Ureter (tissue), 1 donor: ENCODE measurements at regions not wholly inside any gene's neighbourhood (a gene's known extent, or its start where the extent isn't known, plus 50 kb on each side); places are given as distances from the start of the nearest gene placed in this dataset.

ENCODE experiments used
- DNase-seq: peaks from one replicate; pipeline ENCODE4 v3.0.0-alpha.2; 2020; ENCODE audit warnings: low spot score
- donor health status: DM: yes; HTN: yes; CAD: no.

DNA sequence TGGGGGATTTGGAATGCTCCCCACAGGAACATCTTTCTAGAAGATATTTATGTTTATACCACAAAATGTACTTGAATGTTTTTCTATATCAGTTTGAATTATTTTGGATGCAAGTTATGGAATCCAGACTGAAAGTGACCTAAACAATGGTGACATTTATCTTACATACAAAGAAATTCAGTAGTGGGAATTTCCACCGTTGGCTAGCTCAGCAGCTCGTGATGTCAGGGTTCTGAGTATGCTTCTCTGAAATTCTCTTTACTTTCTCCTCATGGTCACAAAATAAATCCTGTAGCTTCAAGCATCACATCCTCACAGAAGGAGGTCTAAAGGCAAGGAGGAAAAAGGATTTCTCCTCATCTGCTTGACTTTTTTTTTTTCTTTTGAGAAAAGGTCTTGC, 105.3 kb downstream of the AKAIN1 start:
- DNase-seq = no peak

DNA sequence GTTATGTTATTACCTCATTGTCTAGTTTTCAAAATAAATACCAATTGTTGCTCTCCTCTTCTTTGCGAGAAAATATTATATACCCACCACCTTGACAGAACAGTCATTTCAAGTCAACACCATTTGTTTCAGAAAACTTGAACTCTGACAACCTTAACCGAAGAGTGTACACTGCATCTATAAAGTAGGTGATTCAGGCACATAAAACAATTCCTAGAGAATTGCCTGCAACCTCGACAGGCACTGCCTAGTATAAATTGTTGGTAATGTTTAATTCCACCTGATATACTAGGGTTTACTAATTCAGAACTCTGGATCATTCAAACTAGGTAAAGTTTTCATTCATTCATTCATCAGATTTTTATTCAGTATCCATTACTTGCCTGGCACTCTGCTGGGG, 121.8 kb downstream of the AKAIN1 start:
- DNase-seq = no peak

DNA sequence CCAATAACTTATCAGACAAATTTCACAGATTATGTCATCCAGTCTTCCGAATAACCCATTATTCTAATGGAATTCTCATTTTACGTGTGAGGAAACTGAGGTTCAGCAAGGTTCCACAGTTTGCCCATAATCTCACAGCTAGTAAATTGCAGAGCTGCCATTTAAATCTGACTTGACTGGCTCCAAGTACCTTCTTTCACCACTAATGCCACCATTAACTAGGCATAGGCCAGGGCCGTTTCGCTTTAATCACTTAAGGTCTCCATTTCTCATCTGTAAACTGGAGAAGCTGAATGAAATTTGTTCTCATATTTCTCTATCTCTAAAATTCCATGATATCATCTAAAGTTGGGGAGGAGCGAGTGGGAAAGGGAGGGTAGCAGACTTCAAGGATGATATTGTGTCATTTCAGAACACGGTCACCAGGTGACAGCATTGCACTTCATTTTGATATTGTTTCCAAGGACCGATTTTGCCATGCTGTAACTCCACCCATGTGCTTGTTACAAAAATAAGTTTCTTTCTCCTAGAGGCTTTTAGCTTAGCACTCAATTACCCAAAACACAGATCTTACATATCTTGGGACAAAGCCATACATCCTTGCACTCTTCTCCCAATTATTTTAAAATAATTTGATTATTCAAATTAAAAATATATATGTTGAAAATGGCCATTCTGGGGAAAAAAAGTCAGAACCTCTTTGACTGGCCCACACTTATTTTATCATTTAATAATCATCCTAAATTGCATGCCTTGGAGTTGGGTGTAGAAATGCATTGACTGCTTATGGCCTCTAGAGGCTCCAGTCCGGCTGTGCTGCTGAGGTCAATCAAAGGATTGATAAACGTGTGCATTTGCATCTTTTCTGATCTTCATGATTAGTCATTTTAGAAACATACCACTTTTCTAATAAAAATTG, 123.8 kb downstream of the AKAIN1 start:
- DNase-seq = no peak

DNA sequence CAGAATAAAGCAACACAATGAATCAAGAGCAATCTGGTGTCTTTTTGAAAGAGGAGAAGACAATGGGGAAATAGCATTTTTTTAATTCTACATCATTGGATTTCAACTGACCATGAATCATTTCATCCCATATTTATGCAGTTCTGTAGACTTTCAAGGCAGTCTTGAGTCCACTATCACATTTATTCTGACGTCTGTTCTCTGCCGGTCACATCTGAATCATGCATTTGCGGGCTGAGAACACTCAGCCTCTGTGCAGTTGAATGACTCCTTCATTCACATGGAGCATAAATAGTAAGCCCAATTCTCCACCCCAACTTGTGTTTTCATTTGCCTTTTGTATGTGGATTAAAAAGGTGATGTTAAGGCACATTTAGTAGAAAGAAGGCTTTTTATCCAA, 128.2 kb downstream of the AKAIN1 start:
- no peak for DNase-seq

DNA sequence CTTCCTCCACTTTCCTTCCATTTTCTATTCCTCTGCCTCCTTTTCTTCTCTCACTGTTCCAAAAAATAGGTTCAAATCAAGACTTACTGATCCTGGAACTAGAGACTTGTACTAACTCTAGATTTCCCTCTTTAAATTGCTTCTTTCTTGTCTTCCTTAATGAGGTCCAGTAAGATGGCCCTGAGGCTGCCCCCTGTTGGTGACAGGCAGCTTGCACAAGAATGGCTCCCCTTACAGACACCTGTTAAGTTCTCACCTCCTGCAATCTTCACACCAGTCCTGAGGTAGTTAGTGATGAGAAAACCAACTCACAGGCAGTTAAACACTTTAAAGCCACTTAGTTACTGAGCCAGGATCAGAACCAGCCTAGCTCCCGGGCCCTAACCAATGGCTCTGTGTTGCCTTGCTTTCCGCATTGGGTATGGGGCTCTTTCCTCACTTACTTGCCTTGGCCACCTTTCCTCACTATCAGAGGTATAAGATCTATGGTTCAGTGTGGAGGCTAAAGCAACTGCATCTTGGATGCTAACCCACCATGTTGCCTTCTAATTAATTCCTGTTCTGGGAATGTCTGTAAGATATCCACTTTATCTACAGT, 130.6 kb downstream of the AKAIN1 start:
- DNase-seq = no peak

DNA sequence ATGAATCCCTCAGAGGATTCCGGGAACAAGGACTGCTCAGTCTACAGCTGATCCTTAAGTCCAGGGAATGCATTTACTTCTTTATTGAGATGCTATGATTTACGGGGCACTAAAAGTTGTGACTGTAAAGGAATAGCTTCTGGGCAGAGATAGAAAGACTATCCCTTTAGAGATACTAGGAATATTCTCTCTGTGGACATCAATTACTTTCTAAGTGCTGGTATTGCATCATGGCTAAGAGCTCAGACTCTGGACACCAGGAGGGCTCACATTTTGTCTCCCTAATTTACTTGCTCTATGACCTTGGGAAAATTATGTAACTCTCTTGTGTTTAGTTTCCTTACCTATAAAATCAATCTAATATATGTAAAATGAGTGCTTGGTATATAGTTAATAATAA, 131.4 kb downstream of the AKAIN1 start:
- DNase-seq = no peak

DNA sequence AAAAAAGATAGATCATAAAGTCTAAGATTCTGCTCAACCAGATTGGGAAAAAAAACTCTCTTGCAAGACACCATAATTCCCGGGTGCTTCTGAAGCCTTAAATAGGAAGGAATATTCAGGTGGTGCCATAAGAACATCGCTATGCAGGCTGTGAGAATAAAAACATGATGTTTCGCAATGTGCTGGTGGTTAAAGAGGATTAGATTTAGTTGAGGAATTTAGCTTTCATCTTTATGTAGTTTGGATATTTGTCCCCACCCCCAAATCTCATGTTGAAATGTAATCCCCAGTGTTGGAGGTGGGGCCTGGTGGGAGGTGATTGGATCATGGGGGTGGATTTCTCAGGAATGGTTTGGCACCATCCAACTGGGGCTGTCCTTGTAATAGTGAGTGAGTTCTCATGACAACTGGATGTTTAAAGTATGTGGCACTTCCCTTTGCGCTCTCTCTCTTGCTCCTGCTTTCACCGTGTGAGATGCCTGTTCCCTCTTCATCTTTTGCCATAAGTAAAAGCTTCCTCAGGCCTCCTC, 132.2 kb downstream of the AKAIN1 start:
- DNase-seq = no peak

DNA sequence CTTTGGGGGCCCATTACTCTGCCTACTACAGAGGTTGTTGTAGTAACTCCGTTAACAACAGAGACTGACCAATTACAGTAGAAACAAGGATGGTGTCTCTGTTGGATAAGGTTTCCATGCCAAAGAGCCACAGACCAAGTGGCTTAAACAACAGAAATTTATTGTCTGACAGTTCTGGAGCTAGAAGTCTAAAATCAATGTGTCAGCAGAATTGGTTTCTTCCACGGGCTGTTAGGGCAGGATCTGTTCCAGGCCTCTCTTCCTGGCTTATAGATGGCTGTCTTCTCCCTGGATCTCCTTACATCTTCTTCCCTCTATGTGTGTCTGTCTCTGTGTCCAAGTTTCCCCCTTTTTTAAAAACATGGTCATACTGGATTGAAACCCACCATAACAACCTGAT, 135.3 kb downstream of the AKAIN1 start:
- no peak for DNase-seq

DNA sequence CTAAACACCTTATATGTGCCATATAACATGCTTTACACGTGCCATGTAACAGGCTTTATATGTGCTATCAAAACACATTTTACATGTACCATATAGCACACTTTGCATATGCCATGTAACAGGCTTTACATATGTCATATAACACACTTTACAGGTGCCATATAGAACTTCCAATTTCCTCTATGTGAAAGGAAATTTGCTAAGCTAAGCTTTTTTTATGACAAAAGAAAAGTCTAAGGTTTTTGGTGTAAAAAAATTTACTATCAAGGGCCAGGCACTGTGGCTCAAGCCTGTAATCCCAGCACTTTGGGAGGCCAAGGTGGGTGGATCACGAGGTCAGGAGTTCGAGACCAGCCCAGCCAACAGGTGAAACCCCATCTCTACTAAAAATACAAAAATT, 136.5 kb downstream of the AKAIN1 start:
- no peak for DNase-seq

DNA sequence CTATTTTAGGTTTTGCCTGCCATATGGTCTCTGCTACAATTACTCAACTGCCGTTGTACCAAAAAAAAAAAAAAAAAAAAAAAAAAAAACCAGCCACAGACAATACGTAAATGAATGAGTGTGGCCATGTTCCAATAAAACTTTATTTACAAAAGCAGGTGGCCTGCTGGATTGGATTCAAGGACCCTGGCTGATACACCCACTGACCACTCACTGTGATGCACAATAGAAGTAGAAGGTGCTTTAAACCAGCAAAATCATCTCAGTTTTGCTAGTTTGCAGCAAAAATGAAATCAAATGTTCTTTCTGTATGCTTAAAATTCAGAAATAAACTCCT, 137.4 kb downstream of the AKAIN1 start:
- DNase-seq = no peak

DNA sequence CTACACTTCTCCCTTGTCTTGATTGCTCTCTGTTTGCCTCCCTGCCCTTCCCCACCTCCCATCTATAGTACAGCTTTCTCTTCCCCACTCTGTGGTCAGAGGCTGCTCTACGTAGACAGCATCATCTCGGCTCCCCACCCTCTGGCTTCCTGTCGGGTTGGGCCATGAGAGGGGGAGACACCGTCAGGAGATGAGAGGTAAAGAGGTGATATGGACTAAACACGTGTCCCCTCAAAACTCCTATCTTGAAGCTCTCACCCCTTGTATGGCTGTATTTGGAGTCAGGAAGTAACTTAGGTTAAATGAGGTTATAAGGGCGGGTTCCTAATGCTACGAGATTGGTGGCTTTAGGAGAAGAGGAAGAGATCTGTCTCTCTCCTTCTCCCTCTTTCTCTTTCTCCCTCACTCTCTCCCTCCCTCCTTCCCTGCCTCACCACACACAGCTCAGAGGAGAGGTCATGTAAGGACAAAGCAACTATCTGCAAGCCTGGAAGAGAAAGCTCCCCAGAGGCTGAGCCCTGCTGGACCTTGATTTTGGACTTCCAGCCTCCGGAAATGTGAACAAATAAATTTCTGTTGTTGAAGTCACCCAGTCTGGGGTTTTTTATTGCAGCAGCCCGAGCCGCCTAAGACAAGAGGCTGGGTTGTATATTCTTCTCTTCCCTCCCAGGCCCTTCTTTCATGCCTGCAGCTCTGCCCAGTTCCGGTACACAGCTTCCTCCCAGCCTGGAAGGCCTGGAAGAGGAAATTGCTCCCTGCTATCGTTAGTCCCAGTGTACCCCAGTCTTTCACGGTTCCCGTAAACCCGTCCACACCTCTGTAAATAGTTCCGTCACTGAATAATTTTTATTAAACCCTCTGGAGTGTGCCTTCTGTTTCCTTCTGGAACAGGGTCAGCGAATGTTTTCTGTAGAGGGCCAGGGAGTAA, 138.0 kb downstream of the AKAIN1 start:
- no peak for DNase-seq

DNA sequence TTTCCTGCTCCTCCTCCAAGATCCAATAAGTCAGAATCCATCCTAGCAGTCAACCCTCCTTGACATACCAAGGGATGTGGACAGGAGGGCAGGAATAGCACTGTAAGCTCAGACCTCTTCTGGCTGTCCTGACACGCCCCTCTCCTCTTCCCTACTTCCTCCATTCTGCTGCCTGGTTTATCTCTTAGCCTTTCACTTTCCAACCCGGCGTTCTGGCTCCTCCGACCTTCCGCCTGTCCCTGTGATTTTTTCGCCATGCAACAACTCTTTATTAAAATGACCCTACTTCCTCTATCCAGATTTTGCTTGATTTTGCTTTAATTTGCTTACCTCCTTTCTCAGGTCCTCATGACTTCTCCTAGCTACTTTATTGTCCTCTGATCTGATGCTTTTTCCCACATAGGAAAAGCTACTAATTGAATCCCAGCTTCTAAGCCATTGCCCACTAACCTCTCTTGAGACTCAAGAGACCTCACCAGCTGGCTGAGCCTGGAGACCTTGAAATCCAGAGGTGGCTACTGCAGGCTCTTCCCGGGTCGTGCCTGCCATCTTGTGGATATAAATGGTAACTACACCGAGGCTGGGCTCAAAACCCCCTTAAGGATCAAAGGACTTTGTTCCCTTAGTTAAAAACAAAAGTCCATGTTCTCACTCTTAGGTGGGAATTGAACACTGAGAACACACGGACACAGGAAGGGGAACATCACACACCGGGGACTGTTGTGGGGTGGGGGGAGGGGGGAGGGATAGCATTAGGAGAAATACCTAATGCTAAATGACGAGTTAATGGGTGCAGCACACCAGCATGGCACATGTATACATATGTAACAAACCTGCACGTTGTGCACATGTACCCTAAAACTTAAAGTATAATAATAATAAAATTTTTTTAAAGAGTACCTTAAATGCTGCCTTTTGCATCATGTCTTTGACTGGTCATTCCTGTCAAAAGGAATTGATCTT, 139.4 kb downstream of the AKAIN1 start:
- peak; percentile 46 for DNase-seq

DNA sequence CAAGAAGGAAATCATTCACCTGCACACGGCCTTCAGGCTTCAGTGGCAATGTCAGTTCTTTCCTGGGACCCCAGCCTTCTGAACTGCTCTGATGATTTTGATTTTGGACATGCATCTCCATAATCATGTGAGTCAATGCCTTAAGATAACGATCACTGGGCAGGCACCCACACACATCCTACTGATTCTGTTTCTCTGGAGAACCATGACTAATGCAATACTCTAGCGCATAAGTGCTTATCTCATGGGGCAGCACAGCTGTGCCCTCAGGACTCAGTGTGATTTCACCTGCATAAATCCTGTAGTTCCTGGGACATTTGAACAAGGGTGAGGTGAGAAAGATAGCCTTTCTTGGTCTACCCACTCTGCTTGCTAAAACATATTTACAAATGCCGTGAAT, 144.6 kb downstream of the AKAIN1 start:
- no peak for DNase-seq

DNA sequence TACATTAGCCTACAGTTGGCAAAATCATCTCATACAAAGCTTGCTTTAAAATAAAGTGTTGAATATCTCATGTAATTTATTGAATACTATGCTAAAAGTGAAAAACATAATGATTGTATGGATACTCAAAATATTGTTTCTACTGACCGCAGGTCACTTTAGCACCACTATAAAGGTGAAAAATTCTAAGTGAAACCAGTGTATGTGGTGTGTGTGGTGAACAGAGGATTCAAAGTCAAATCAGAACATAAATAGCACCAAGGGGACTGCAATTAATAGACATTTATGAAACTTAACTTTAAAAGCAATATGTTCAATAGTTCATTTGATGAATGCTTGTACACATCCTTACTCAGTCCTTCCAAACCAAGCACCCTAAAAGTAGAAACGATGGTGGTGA, 145.8 kb downstream of the AKAIN1 start:
- DNase-seq = no peak

DNA sequence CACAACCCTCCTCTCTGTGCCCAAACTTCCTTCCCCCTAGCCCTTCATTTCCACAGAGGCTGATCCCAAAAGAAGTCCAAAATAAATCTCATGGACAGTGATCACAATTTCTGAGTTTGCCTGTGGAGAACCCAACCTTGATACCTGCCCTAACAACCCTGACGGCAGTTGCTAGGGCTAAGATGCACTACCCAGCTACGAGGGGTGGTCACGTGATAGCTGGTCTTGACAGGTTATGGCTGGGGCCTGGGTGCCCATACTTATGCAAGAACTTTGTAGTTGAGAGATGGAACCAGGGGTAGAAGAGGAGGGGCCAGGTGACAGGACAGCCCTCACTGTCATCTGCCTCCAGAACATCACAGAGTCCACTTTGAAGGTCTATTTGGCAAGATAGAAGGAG, 147.9 kb downstream of the AKAIN1 start:
- DNase-seq = no peak

DNA sequence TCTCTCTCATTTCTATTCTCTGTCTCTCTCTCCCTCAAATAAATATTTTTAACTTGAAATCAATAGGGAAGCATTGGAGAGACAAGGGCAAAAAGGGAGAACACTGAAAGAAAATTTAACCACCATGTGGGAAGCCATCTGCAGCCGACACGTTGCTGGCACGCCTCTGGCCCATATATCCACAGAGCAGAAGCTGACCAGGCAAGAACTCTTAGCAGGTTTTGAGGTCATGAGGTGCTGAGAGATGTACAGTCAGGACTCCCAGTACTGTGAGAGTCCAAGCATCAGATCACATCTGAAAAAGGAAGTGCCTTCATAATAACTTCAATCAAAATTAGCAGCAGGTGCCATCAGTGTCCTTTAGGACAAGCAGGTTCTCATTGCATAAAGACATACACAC, 156.6 kb downstream of the AKAIN1 start:
- DNase-seq = no peak

DNA sequence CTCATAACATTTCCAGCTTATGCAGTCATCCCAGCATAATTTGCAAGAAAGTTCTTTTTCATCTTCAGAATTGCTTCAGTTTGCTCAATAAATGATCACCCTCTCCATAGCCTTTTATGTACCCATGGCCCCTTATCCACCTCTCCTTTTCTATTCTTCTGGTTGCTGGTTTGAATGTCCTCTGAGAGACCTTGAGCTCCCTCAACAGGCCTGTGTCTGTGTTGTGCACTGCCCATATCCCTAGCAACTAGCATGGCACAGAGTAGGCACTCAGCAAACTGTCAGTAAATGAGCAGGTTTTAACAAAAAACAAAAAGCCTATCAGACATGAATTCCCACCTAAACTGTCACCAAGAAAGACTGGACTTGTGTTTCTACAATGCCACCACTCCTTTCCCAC, 160.5 kb downstream of the AKAIN1 start:
- no peak for DNase-seq

DNA sequence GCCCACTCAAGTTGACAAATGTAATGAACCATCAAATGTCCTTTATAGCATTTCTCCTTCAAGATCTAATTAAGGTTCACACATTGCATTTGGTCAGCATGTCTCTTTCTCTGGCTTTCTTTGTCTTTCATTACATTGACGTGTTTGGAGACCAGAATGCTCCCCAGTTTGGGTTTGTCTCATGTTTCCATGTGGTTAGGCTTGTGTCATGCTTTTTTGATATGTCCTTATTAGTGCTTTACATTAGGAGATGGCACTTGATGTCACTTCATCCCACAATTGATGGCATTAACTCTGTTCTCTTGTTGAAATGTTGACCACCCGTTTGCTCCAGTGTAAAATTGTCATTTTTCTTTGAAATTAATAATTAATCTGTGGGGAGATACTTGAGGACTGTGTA, 165.8 kb downstream of the AKAIN1 start:
- DNase-seq = no peak

DNA sequence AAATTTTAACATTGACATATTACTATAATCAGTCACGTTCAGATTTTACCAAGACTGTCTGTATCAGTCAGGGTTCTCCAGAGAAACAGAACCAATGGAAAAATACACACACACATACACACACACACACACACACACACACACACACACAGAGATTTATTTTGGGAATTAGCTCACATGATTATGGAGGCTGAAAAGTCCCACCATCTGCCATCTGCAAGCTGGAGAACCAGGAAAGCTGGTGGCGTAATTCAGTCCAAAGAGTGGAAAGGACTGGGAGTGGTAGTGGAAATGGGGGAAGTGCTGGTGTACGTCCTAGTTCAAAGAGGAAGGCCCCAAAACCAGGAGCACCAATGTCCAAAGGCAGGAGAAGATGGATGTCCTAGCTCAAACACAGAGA, 166.4 kb downstream of the AKAIN1 start:
- no peak for DNase-seq

DNA sequence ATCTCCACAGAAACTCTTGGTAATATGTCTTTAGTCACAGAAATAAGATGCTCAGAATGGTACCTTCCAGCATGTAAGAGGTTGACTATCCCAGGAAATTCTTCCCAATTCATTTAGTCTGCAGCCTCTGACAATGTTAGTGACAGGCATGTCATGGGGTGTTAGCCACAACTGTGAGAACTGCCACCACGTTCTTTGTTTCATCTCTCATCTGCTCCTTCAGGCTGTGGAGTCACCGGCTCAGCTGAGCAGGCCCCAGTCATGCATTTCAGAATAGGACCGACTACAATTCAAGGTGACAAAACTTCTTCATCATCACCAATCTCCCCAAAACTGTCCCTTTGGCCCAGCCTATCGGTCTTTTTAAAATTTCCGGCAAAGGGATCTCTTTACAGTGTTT, 167.5 kb downstream of the AKAIN1 start:
- DNase-seq = no peak

DNA sequence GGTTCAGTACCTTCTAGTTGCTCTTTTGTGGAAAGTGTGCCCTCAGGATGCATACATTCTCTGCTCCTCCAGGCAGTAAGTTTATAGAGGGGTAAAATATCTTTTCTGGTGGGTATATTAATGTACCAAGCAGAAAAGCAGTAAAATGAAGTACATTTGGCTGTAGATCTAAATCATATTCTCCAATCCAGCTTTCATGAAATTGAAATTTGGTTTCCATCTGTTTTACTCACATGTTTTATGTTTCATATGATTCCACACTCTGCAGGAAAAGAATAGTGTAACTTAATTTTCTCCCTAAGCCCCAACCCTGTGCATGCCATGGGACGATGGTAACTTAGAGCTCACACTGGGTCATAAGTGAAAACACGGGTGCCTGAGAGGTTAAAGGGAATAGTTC, 172.3 kb downstream of the AKAIN1 start:
- no peak for DNase-seq
